NCI-H1417 (cell line): ENCODE measurements at regions not wholly inside any gene's neighbourhood (a gene's known extent, or its start where the extent isn't known, plus 50 kb on each side); places are given as distances from the start of the nearest gene placed in this dataset.
"Not testable (repeated sequence)": the region's sequence is repeated elsewhere in the genome, so short reads cannot be mapped to it uniquely, and the experiment has no call there.

ENCODE experiments used
- DNase-seq, 3 experiments: peaks; one replicate each; lab custom pipeline; 2025; lab: John Stamatoyannopoulos, UW

- no peak for DNase-seq
Observed at GRCh38 chr16:22625967-22626366, 115.3 kb downstream of the NPIPB5 start.

GRCh38 chr16:22627043-22627442 is 116.4 kb downstream of the NPIPB5 start:
- DNase-seq = no peak

GRCh38 chr16:22628994-22629393 is 118.3 kb downstream of the NPIPB5 start:
- DNase-seq = no peak

- DNase-seq = no peak
Observed at GRCh38 chr16:22630242-22630641, 119.6 kb downstream of the NPIPB5 start.

- no peak for DNase-seq
Observed at GRCh38 chr16:22631264-22631663, 120.6 kb downstream of the NPIPB5 start.

- DNase-seq = no peak
Observed at GRCh38 chr16:22632606-22633005, 121.9 kb downstream of the NPIPB5 start.

- no peak for DNase-seq
Observed at GRCh38 chr16:22633280-22633679, 122.6 kb downstream of the NPIPB5 start.

GRCh38 chr16:22633799-22634198 is 123.1 kb downstream of the NPIPB5 start:
- no peak for DNase-seq

GRCh38 chr16:22634954-22635353 is 124.3 kb downstream of the NPIPB5 start:
- no peak for DNase-seq

GRCh38 chr16:22635357-22635761 is 124.7 kb downstream of the NPIPB5 start:
- DNase-seq = no peak

GRCh38 chr16:22635801-22636200 is 125.1 kb downstream of the NPIPB5 start:
- DNase-seq = no peak

- DNase-seq = no peak
Observed at GRCh38 chr16:22638393-22639206, 127.9 kb downstream of the NPIPB5 start.

GRCh38 chr16:22641131-22641628 is 130.5 kb downstream of the NPIPB5 start:
- no peak for DNase-seq

- no peak for DNase-seq
Observed at GRCh38 chr16:22642416-22643088, 131.9 kb downstream of the NPIPB5 start.

- DNase-seq = not testable (repeated sequence)
Observed at GRCh38 chr16:22643203-22643602, 132.5 kb downstream of the NPIPB5 start.

GRCh38 chr16:22643886-22644285 is 133.2 kb downstream of the NPIPB5 start:
- DNase-seq = no peak

- DNase-seq = no peak
Observed at GRCh38 chr16:22645868-22646267, 135.2 kb downstream of the NPIPB5 start.

GRCh38 chr16:22646948-22647556 is 136.4 kb downstream of the NPIPB5 start:
- no peak for DNase-seq

GRCh38 chr16:22648141-22648540 is 137.4 kb downstream of the NPIPB5 start:
- no peak for DNase-seq

- no peak for DNase-seq
Observed at GRCh38 chr16:22648941-22649340, 138.2 kb downstream of the NPIPB5 start.

GRCh38 chr16:22651111-22651817 is 140.6 kb downstream of the NPIPB5 start:
- DNase-seq = not testable (repeated sequence)

- DNase-seq = no peak
Observed at GRCh38 chr16:22652463-22652845, 141.8 kb downstream of the NPIPB5 start.
